ENCODE measurements at regions not wholly inside any gene's neighbourhood (a gene's known extent, or its start where the extent isn't known, plus 50 kb on each side); places are given as distances from the start of the nearest gene placed in this dataset.
A peak's percentile ranks its signal among the peaks of the same experiment; 100 is the strongest.
"Not testable (repeated sequence)": the region's sequence is repeated elsewhere in the genome, so short reads cannot be mapped to it uniquely, and the experiment has no call there.

GRCh38 chr2:8141079-8141707 lies 540.7 kb upstream of the ID2 start:
- no peak for DNase-seq (ENCODE audit: low spot score)

GRCh38 chr2:8141780-8142179 lies 540.1 kb upstream of the ID2 start:
- no peak for DNase-seq (ENCODE audit: low spot score)

GRCh38 chr2:8142461-8142860 lies 539.4 kb upstream of the ID2 start:
- DNase-seq (ENCODE audit: low spot score): no peak

GRCh38 chr2:8144131-8144631 lies 537.7 kb upstream of the ID2 start:
- DNase-seq (ENCODE audit: low spot score): no peak

- DNase-seq (ENCODE audit: low spot score): no peak
These were observed 537.1 kb upstream of the ID2 start for GRCh38 chr2:8144785-8145184.

- not testable (repeated sequence) for DNase-seq (ENCODE audit: low spot score)
These were observed 536.5 kb upstream of the ID2 start for GRCh38 chr2:8145375-8145774.

GRCh38 chr2:8146132-8147005 lies 535.5 kb upstream of the ID2 start:
- no peak for DNase-seq (ENCODE audit: low spot score)

- no peak for DNase-seq (ENCODE audit: low spot score)
These were observed 533.4 kb upstream of the ID2 start for GRCh38 chr2:8148260-8149006.

GRCh38 chr2:8149007-8149405 lies 532.9 kb upstream of the ID2 start:
- DNase-seq (ENCODE audit: low spot score): no peak

GRCh38 chr2:8149985-8150539 lies 531.8 kb upstream of the ID2 start:
- no peak for DNase-seq (ENCODE audit: low spot score)

- no peak for DNase-seq (ENCODE audit: low spot score)
These were observed 530.0 kb upstream of the ID2 start for GRCh38 chr2:8151888-8152287.

GRCh38 chr2:8152392-8153257 lies 529.2 kb upstream of the ID2 start:
- DNase-seq (ENCODE audit: low spot score): peak; percentile 78

GRCh38 chr2:8153258-8153718 lies 528.6 kb upstream of the ID2 start:
- DNase-seq (ENCODE audit: low spot score): no peak

- no peak for DNase-seq (ENCODE audit: low spot score)
These were observed 527.6 kb upstream of the ID2 start for GRCh38 chr2:8154270-8154669.

- no peak for DNase-seq (ENCODE audit: low spot score)
These were observed 526.9 kb upstream of the ID2 start for GRCh38 chr2:8154936-8155335.

GRCh38 chr2:8157621-8158430 lies 524.0 kb upstream of the ID2 start:
- DNase-seq (ENCODE audit: low spot score): no peak

GRCh38 chr2:8158711-8159110 lies 523.1 kb upstream of the ID2 start:
- no peak for DNase-seq (ENCODE audit: low spot score)

GRCh38 chr2:8159211-8159965 lies 522.5 kb upstream of the ID2 start:
- DNase-seq (ENCODE audit: low spot score): no peak

- no peak for DNase-seq (ENCODE audit: low spot score)
These were observed 521.8 kb upstream of the ID2 start for GRCh38 chr2:8159966-8160603.
